H9 (cell line): ENCODE measurements at regions not wholly inside any gene's neighbourhood (a gene's known extent, or its start where the extent isn't known, plus 50 kb on each side); places are given as distances from the start of the nearest gene placed in this dataset.

Experiments used
- DNase-seq: peaks from one replicate; pipeline ENCODE4 v3.0.0-alpha.2; 2017
- H2AFZ ChIP-seq: one replicate; pipeline ENCODE4 v1.6.1; 2013; ENCODE audit warnings: mild to moderate bottlenecking, low read length, control low read depth, moderate library complexity
- H2AK5ac ChIP-seq: 2 replicates; pipeline ENCODE4 v1.6.1; 2013; ENCODE audit warnings: low read length, control low read depth, mixed read lengths; ENCODE audit not compliant: insufficient read length
- H2BK120ac ChIP-seq: one replicate; pipeline ENCODE4 v1.6.1; 2013; ENCODE audit warnings: low read depth, mild to moderate bottlenecking, low read length, control low read depth, inconsistent platforms; ENCODE audit not compliant: poor library complexity, severe bottlenecking
- H2BK12ac ChIP-seq: 2 replicates; pipeline ENCODE4 v1.6.1; 2013; ENCODE audit warnings: low read length, control low read depth, mixed read lengths, low read depth; ENCODE audit not compliant: insufficient read length
- H2BK15ac ChIP-seq: 2 replicates; pipeline ENCODE4 v1.6.1; 2013; ENCODE audit warnings: low read depth, low read length, control low read depth
- H2BK20ac ChIP-seq: one replicate; pipeline ENCODE4 v1.6.1; 2013; ENCODE audit warnings: low read depth, mild to moderate bottlenecking, low read length, control low read depth, inconsistent platforms; ENCODE audit not compliant: poor library complexity, severe bottlenecking
- H2BK5ac ChIP-seq: 2 replicates; pipeline ENCODE4 v1.6.1; 2013; ENCODE audit warnings: low read length, control low read depth, mixed read lengths; ENCODE audit not compliant: insufficient read length
- H3K14ac ChIP-seq: 2 replicates; pipeline ENCODE4 v1.6.1; 2013; ENCODE audit warnings: low read length, control low read depth; ENCODE audit not compliant: insufficient read depth
- H3K18ac ChIP-seq: 2 replicates; pipeline ENCODE4 v1.6.1; 2013; ENCODE audit warnings: low read depth, mild to moderate bottlenecking, mixed read lengths, low read length, control low read depth; ENCODE audit not compliant: insufficient read length
- H3K23ac ChIP-seq: 2 replicates; pipeline ENCODE4 v1.6.1; 2013; ENCODE audit warnings: low read length, control low read depth, mixed read lengths, low read depth; ENCODE audit not compliant: insufficient read length
- H3K23me2 ChIP-seq: 2 replicates; pipeline ENCODE4 v1.6.1; 2013; ENCODE audit warnings: low read depth, mild to moderate bottlenecking, mixed read lengths, low read length, control low read depth; ENCODE audit not compliant: insufficient read length, poor library complexity, severe bottlenecking
- H3K27ac ChIP-seq: 2 replicates; pipeline ENCODE4 v1.5.1; 2013; ENCODE audit warnings: low read length, control low read depth, mixed read lengths, low read depth; ENCODE audit not compliant: insufficient read length
- H3K27me3 ChIP-seq: 2 replicates; pipeline ENCODE4 v1.6.1; 2013; ENCODE audit warnings: low read length, control low read depth, inconsistent platforms; ENCODE audit not compliant: insufficient read depth
- H3K4ac ChIP-seq: 2 replicates; pipeline ENCODE4 v1.6.1; 2013; ENCODE audit warnings: low read depth, mild to moderate bottlenecking, control low read depth, inconsistent platforms, low read length, moderate library complexity
- H3K4me1 ChIP-seq: 2 replicates; pipeline ENCODE4 v1.6.1; 2013; ENCODE audit warnings: low read length, control low read depth, inconsistent platforms; ENCODE audit not compliant: insufficient read depth
- H3K4me2 ChIP-seq: 2 replicates; pipeline ENCODE4 v1.6.1; 2013; ENCODE audit warnings: low read length, control low read depth, mixed read lengths; ENCODE audit not compliant: insufficient read length, insufficient read depth
- H3K56ac ChIP-seq: 2 replicates; pipeline ENCODE4 v1.6.1; 2013; ENCODE audit warnings: low read depth, mild to moderate bottlenecking, mixed read lengths, low read length, control low read depth; ENCODE audit not compliant: insufficient read length
- H3K79me1 ChIP-seq: 2 replicates; pipeline ENCODE4 v1.6.1; 2013; ENCODE audit warnings: low read depth, mild to moderate bottlenecking, moderate library complexity, low read length, control low read depth, inconsistent platforms; ENCODE audit not compliant: insufficient read depth, poor library complexity, severe bottlenecking
- H3K79me2 ChIP-seq: 2 replicates; pipeline ENCODE4 v1.6.1; 2013; ENCODE audit warnings: low read length, control low read depth, inconsistent platforms; ENCODE audit not compliant: insufficient read depth
- H3K9ac ChIP-seq: 2 replicates; pipeline ENCODE4 v1.6.1; 2013; ENCODE audit warnings: low read length, control low read depth, mixed read lengths; ENCODE audit not compliant: insufficient read length; ENCODE audit errors: extremely low read depth
- H3K9me3 ChIP-seq: one replicate; pipeline ENCODE4 v1.6.1; 2013; ENCODE audit warnings: low read depth, low read length, inconsistent platforms; ENCODE audit not compliant: control insufficient read depth
- H3T11ph ChIP-seq: one replicate; pipeline ENCODE4 v1.6.1; 2013; ENCODE audit warnings: mild to moderate bottlenecking, low read length, control low read depth, inconsistent platforms
- H4K20me1 ChIP-seq: one replicate; pipeline ENCODE4 v1.6.1; 2013; ENCODE audit not compliant: control insufficient read depth, insufficient read length, insufficient read depth
- H4K5ac ChIP-seq: 2 replicates; pipeline ENCODE4 v1.6.1; 2013; ENCODE audit warnings: low read depth, mild to moderate bottlenecking, mixed read lengths, low read length, control low read depth; ENCODE audit not compliant: insufficient read length
- H4K8ac ChIP-seq: replicated peaks from 2 replicates; pipeline ENCODE4 v1.6.1; 2013; ENCODE audit warnings: low read length, control low read depth, mixed read lengths, low read depth; ENCODE audit not compliant: insufficient read length
- H4K91ac ChIP-seq: 2 replicates; pipeline ENCODE4 v1.6.1; 2013; ENCODE audit warnings: low read depth, mild to moderate bottlenecking, moderate library complexity, mixed read lengths, low read length, control low read depth; ENCODE audit not compliant: insufficient read length
- H3K27ac Mint-ChIP-seq, 3 experiments: 2 replicates in 2 of 3; 3 replicates in 1 of 3; pipeline ENCODE4 v1.8.0; 2020 to 2021; ENCODE audit warnings: mixed read lengths in 3 of 3, mild to moderate bottlenecking in 1 of 3, moderate library complexity in 1 of 3
- H3K27me3 Mint-ChIP-seq: 2 replicates; pipeline ENCODE4 v1.8.0; 2021; ENCODE audit warnings: low read depth, mild to moderate bottlenecking, moderate library complexity, mixed read lengths
- H3K36me3 Mint-ChIP-seq, 3 experiments: 2 replicates in 2 of 3; 3 replicates in 1 of 3; pipeline ENCODE4 v1.8.0; 2020 to 2021; ENCODE audit warnings: low read depth in 3 of 3, mixed read lengths in 3 of 3; ENCODE audit not compliant: insufficient read depth in 1 of 3
- H3K4me1 Mint-ChIP-seq, 2 experiments: 2 replicates each; pipeline ENCODE4 v1.8.0; 2020; ENCODE audit warnings: mixed read lengths in 2 of 2
- H3K4me3 Mint-ChIP-seq, 2 experiments: 2 replicates in 1 of 2; 3 replicates in 1 of 2; pipeline ENCODE4 v1.8.0; 2020 to 2021; ENCODE audit warnings: mild to moderate bottlenecking in 2 of 2, mixed read lengths in 2 of 2, moderate library complexity in 1 of 2
- H3K9me3 Mint-ChIP-seq, 2 experiments: 2 replicates in 1 of 2; 3 replicates in 1 of 2; pipeline ENCODE4 v1.8.0; 2020; ENCODE audit warnings: mild to moderate bottlenecking in 2 of 2, mixed read lengths in 2 of 2, moderate library complexity in 1 of 2
- CTCF ChIP-seq: fragments of 200-600 bp; sonication (generic); conservative IDR thresholded peaks from 3 replicates; pipeline ENCODE4 v1.8.0; 2021; ENCODE audit warnings: antibody characterized with exemption, mild to moderate bottlenecking
- WGBS: extraction: QIAGEN DNeasy Blood & Tissue Kit; methylation state at CpG from one replicate; pipeline ENCODE4 v1.1.7; 2013; ENCODE audit warnings: missing lambda C conversion rate, low lambda C conversion rate, mixed read lengths; ENCODE audit not compliant: insufficient read length; ENCODE audit errors: extremely low coverage; 5-methylcytosine and 5-hydroxymethylcytosine counted together

DNA sequence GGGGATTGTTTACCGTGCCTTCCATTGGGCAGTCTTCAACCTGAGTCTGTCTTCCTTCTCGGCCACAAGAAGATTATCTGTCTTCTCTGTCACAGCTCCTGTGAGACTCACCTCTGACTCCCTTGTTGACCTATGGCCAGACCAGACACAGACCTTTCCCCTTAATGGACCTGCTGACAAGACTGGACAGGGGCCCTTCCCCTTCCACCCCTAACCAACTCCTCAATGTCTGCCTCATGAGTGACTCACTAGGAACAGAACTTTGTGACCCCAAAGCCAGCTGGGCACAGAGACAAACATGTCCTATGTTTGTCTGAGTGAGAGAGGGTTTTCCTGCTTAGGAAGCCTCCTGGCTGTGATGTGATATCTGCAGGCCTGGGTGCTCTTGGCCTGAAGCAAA, 405.0 kb downstream of the BRD1 start:
- Histone ChIP-seq H3K14ac (no peak overlapping the region), H3K4me1 (no peaks in the 10 kb centered on the region; the same call in 1 of the 2 replicates), H2BK120ac (no peak overlapping the region), H2BK15ac (no peak overlapping the region), H3K27ac (no peak overlapping the region), H4K5ac (no peak overlapping the region), H3K79me1 (no peaks in the 10 kb centered on the region), H4K20me1 (no peaks in the 10 kb centered on the region), H2BK12ac (no peak overlapping the region), H3K4ac (no peak overlapping the region), H3T11ph (no peak overlapping the region), H2AK5ac (no peak overlapping the region), H4K8ac (no peak overlapping the region), H2AFZ (no peak overlapping the region), H3K18ac (no peak overlapping the region), H3K23me2 (peaks cover 3% of the 10 kb centered on the region), H3K56ac (no peak overlapping the region), H4K91ac (no peak overlapping the region), H3K27me3 (no peaks in the 10 kb centered on the region), H2BK5ac (no peak overlapping the region), H2BK20ac (no peak overlapping the region), H3K4me2 (no peak overlapping the region), H3K23ac (no peak overlapping the region), H3K9me3 (no peaks in the 10 kb centered on the region), H3K79me2 (no peaks in the 10 kb centered on the region), H3K9ac (no peak overlapping the region)
- H3K27me3 Mint-ChIP-seq = peaks cover 19% of the 10 kb centered on the region
- TF ChIP-seq CTCF = no peak
- no peak for DNase-seq
- H3K4me3 Mint-ChIP-seq = no peak overlapping the region
- no CpG with 5 or more reads among the region's 2 CpGs for WGBS
- no peaks in the 10 kb centered on the region for H3K36me3 Mint-ChIP-seq
- no peaks in the 10 kb centered on the region for H3K9me3 Mint-ChIP-seq
- H3K27ac Mint-ChIP-seq = peak overlapping the region in 1 of 3 experiments; percentile 52; a peak in 1 of 7 replicates
- H3K4me1 Mint-ChIP-seq = peaks cover 4 to 8% of the 10 kb centered on the region in 2 experiments; a peak in 2 of 4 replicates
